Neuronal stem cell (in vitro differentiated cells): ENCODE measurements at regions not wholly inside any gene's neighbourhood (a gene's known extent, or its start where the extent isn't known, plus 50 kb on each side); places are given as distances from the start of the nearest gene placed in this dataset.
A peak's percentile ranks its signal among the peaks of the same experiment; 100 is the strongest.

Experiments used
- DNase-seq: peaks from one replicate; pipeline ENCODE4 v3.0.0-alpha.2; 2013; ENCODE audit warnings: low spot score
- H2AFZ ChIP-seq: one replicate; pipeline ENCODE4 v1.6.1; 2013; ENCODE audit warnings: mild to moderate bottlenecking, low read length, inconsistent platforms
- H2AK5ac ChIP-seq: 2 replicates; pipeline ENCODE4 v1.6.1; 2013; ENCODE audit warnings: low read depth, mild to moderate bottlenecking, inconsistent platforms, low read length, moderate library complexity, mixed read lengths
- H2BK120ac ChIP-seq: 2 replicates; pipeline ENCODE4 v1.6.1; 2013; ENCODE audit warnings: low read depth, mild to moderate bottlenecking, inconsistent platforms, low read length, moderate library complexity, mixed read lengths
- H2BK12ac ChIP-seq: one replicate; pipeline ENCODE4 v1.6.1; 2013; ENCODE audit warnings: low read length, inconsistent platforms
- H2BK15ac ChIP-seq: 2 replicates; pipeline ENCODE4 v1.6.1; 2013; ENCODE audit warnings: mild to moderate bottlenecking, low read length, inconsistent platforms, mixed read lengths
- H2BK5ac ChIP-seq: one replicate; pipeline ENCODE4 v1.6.1; 2013; ENCODE audit warnings: inconsistent platforms, mild to moderate bottlenecking, low read length, moderate library complexity
- H3K14ac ChIP-seq: one replicate; pipeline ENCODE4 v1.6.1; 2013; ENCODE audit warnings: low read length, inconsistent platforms
- H3K18ac ChIP-seq: 2 replicates; pipeline ENCODE4 v1.6.1; 2013; ENCODE audit warnings: low read length, inconsistent platforms
- H3K23ac ChIP-seq: 2 replicates; pipeline ENCODE4 v1.6.1; 2013; ENCODE audit warnings: low read depth, mild to moderate bottlenecking, mixed read lengths, low read length, inconsistent platforms; ENCODE audit not compliant: poor library complexity
- H3K27ac ChIP-seq: replicated peaks from 3 replicates; pipeline ENCODE4 v1.5.1; 2013; ENCODE audit warnings: low read length, inconsistent platforms
- H3K27me3 ChIP-seq, 3 experiments: 2 replicates each; pipeline ENCODE4 v1.6.1; 2013; ENCODE audit warnings: low read length in 3 of 3, mild to moderate bottlenecking in 2 of 3, inconsistent platforms in 1 of 3, low read depth in 1 of 3, mixed read lengths in 1 of 3, moderate library complexity in 1 of 3; ENCODE audit not compliant: control insufficient read depth in 3 of 3, insufficient read depth in 3 of 3
- H3K36me3 ChIP-seq, 2 donors: replicated peaks in 1 of 2; 2 replicates each; pipeline ENCODE4 v1.6.1; 2013; ENCODE audit warnings: low read length in 2 of 2; ENCODE audit not compliant: control insufficient read depth in 2 of 2, insufficient read depth in 2 of 2
- H3K4ac ChIP-seq: 2 replicates; pipeline ENCODE4 v1.6.1; 2013; ENCODE audit warnings: inconsistent platforms, mild to moderate bottlenecking, low read length, moderate library complexity
- H3K4me1 ChIP-seq, 2 donors: 1 replicate in 1 of 2; 2 replicates in 1 of 2; pipeline ENCODE4 v1.6.1; 2013; ENCODE audit warnings: low read length in 2 of 2, low read depth in 1 of 2; ENCODE audit not compliant: control insufficient read depth in 2 of 2, insufficient read depth in 1 of 2
- H3K4me2 ChIP-seq: one replicate; pipeline ENCODE4 v1.6.1; 2013; ENCODE audit warnings: mild to moderate bottlenecking, low read length, inconsistent platforms; ENCODE audit not compliant: insufficient read depth, poor library complexity, severe bottlenecking
- H3K4me3 ChIP-seq, 2 donors: 2 replicates each; pipeline ENCODE4 v1.5.1; 2013; ENCODE audit warnings: low read length in 2 of 2, mild to moderate bottlenecking in 2 of 2, inconsistent platforms in 1 of 2, moderate library complexity in 1 of 2
- H3K79me1 ChIP-seq: one replicate; pipeline ENCODE4 v1.6.1; 2013; ENCODE audit warnings: low read depth, mild to moderate bottlenecking, inconsistent platforms, low read length, moderate library complexity
- H3K9ac ChIP-seq: one replicate; pipeline ENCODE4 v1.6.1; 2013; ENCODE audit warnings: mild to moderate bottlenecking, low read depth, low read length, inconsistent platforms; ENCODE audit not compliant: poor library complexity
- H3K9me3 ChIP-seq, 2 donors: replicated peaks in 1 of 2; 2 replicates each; pipeline versions ENCODE3 to v1.6.1; 2013; ENCODE audit warnings: low read length in 2 of 2, mild to moderate bottlenecking in 2 of 2, inconsistent platforms in 1 of 2, low read depth in 1 of 2, mixed read lengths in 1 of 2, moderate library complexity in 1 of 2; ENCODE audit not compliant: control insufficient read depth in 2 of 2, insufficient read depth in 1 of 2
- H4K8ac ChIP-seq: one replicate; pipeline ENCODE4 v1.6.1; 2013; ENCODE audit warnings: low read depth, mild to moderate bottlenecking, inconsistent platforms, low read length, moderate library complexity
- H4K91ac ChIP-seq: one replicate; pipeline ENCODE4 v1.6.1; 2013; ENCODE audit warnings: low read length, low read depth, mild to moderate bottlenecking, inconsistent platforms; ENCODE audit not compliant: poor library complexity
- WGBS, 2 donors: extraction: QIAGEN DNeasy Blood & Tissue Kit; methylation state at CpG; one replicate each; pipeline ENCODE4 v1.1.7; 2013; ENCODE audit warnings: missing lambda C conversion rate in 2 of 2, mixed read lengths in 1 of 2; ENCODE audit not compliant: insufficient read length in 2 of 2, insufficient replicate concordance in 1 of 2; ENCODE audit errors: extremely low coverage in 2 of 2; 5-methylcytosine and 5-hydroxymethylcytosine counted together

DNA sequence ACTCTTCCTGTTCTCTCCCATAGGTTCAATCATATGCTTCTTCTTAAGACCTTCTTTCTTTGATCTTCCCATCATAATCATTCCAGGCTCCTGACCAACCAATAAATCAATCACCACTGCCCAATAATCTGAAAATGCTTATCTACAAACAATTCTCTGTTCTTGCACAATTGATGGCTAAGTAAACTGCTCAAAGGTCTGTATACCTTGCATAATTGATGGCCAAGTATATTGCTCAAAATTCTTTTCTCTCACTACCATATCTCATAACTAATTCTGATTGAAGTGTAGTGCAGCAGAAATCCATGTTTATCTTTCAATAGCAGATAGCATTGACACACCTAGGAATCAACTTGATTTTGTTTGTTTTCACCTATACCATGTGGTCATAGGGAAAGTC lies 83.4 kb upstream of the EPHA6 start:
- Histone ChIP-seq H4K8ac (no peak overlapping the region), H3K18ac (no peak overlapping the region), H2BK5ac (no peak overlapping the region), H3K27ac (no peak overlapping the region), H3K14ac (no peak overlapping the region), H2BK15ac (no peak overlapping the region), H2AK5ac (no peak overlapping the region), H3K4me1 (no peaks in the 10 kb centered on the region), H3K9ac (no peak overlapping the region), H4K91ac (no peak overlapping the region), H2BK12ac (no peak overlapping the region), H3K4ac (no peak overlapping the region), H3K4me3 (no peak overlapping the region), H2AFZ (no peak overlapping the region), H3K79me1 (no peaks in the 10 kb centered on the region), H3K27me3 (no peaks in the 10 kb centered on the region), H3K23ac (no peak overlapping the region), H2BK120ac (no peak overlapping the region), H3K9me3 (no peaks in the 10 kb centered on the region), H3K4me2 (no peak overlapping the region), H3K36me3 (no peaks in the 10 kb centered on the region)
- no peak for DNase-seq

- no peaks in the 10 kb centered on the region for H3K79me1 ChIP-seq
These were observed 80.0 kb upstream of the EPHA6 start for GRCh38 chr3:96734273-96735009.

DNA sequence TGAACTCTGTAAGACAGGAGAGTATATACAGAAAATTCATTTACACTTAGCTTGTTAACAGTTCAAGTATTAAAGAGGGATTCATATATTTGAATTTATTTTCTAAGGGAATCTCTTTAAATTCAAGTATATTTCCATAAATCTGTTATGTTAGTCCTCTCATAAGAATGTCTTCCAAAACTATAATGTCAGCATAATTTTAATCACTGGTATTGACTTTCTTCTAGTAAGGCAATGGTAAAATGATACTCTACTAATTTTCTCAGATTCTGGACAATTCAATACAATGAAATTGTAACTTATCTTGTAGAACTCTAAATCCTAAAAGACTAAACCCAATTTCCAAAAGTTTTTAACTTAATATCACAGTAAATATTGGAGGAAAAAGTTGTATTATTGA lies 66.3 kb upstream of the EPHA6 start:
- no peak overlapping the region for H2BK5ac ChIP-seq
- no peak overlapping the region for H3K9ac ChIP-seq
- no peak overlapping the region for H3K23ac ChIP-seq
- no peak overlapping the region for H2BK15ac ChIP-seq
- no peaks in the 10 kb centered on the region for H3K27me3 ChIP-seq
- DNase-seq = no peak
- H2AFZ ChIP-seq = no peak overlapping the region
- no peak overlapping the region for H3K4me2 ChIP-seq
- H3K4me1 ChIP-seq = no peaks in the 10 kb centered on the region
- H3K79me1 ChIP-seq = no peaks in the 10 kb centered on the region
- no peak overlapping the region for H4K8ac ChIP-seq
- no peak overlapping the region for H3K4ac ChIP-seq
- H2BK120ac ChIP-seq = no peak overlapping the region
- H2AK5ac ChIP-seq = no peak overlapping the region
- no peaks in the 10 kb centered on the region for H3K9me3 ChIP-seq
- no peaks in the 10 kb centered on the region for H3K36me3 ChIP-seq
- H3K18ac ChIP-seq = no peak overlapping the region
- H4K91ac ChIP-seq = no peak overlapping the region
- no peak overlapping the region for H3K27ac ChIP-seq
- H3K14ac ChIP-seq = no peak overlapping the region
- no peak overlapping the region for H3K4me3 ChIP-seq
- no peak overlapping the region for H2BK12ac ChIP-seq

More at GRCh38 chr3:96734273-96735009, 80.0 kb upstream of the EPHA6 start:
- no peak overlapping the region for H3K4ac ChIP-seq
- no peak overlapping the region for H3K4me2 ChIP-seq
- no peak overlapping the region for H2BK5ac ChIP-seq
- H2BK12ac ChIP-seq = no peak overlapping the region
- no peak overlapping the region for H2AK5ac ChIP-seq
- no peak overlapping the region for H2BK120ac ChIP-seq
- no peak overlapping the region for H2BK15ac ChIP-seq
- H3K14ac ChIP-seq = no peak overlapping the region
- no CpG with 5 or more reads among the region's 2 CpGs for WGBS, 2 donors
- H4K8ac ChIP-seq = no peak overlapping the region
- H3K27ac ChIP-seq = no peak overlapping the region
- H3K27me3 ChIP-seq = no peaks in the 10 kb centered on the region
- no peaks in the 10 kb centered on the region for H3K9me3 ChIP-seq
- H3K23ac ChIP-seq = no peak overlapping the region
- H4K91ac ChIP-seq = no peak overlapping the region
- no peak for DNase-seq
- H3K4me1 ChIP-seq = no peaks in the 10 kb centered on the region
- no peak overlapping the region for H3K9ac ChIP-seq
- no peak overlapping the region for H3K18ac ChIP-seq
- no peak overlapping the region for H3K4me3 ChIP-seq
- no peak overlapping the region for H2AFZ ChIP-seq
- H3K36me3 ChIP-seq = no peaks in the 10 kb centered on the region

- H3K27ac ChIP-seq = no peak overlapping the region
- H2BK12ac ChIP-seq = no peak overlapping the region
- H3K4me1 ChIP-seq = no peaks in the 10 kb centered on the region
- DNase-seq = no peak
- H2AFZ ChIP-seq = no peak overlapping the region
- peak overlapping the region; percentile 65 for H3K18ac ChIP-seq
- H2AK5ac ChIP-seq = no peak overlapping the region
- no peaks in the 10 kb centered on the region for H3K36me3 ChIP-seq
- H3K23ac ChIP-seq = no peak overlapping the region
- H4K91ac ChIP-seq = no peak overlapping the region
- no peak overlapping the region for H2BK120ac ChIP-seq
- no peak overlapping the region for H3K4ac ChIP-seq
- peak overlapping the region in 1 of 2 donors; percentile 67 for H3K4me3 ChIP-seq
- no peaks in the 10 kb centered on the region for H3K79me1 ChIP-seq
- no peak overlapping the region for H2BK15ac ChIP-seq
- no peak overlapping the region for H4K8ac ChIP-seq
- no peak overlapping the region for H3K4me2 ChIP-seq
- H3K9ac ChIP-seq = no peak overlapping the region
- no peak overlapping the region for H3K14ac ChIP-seq
- H2BK5ac ChIP-seq = no peak overlapping the region
- no peaks in the 10 kb centered on the region for H3K27me3 ChIP-seq
- H3K9me3 ChIP-seq = no peaks in the 10 kb centered on the region
- WGBS, 2 donors = no CpG with 5 or more reads among the region's 2 CpGs
These were observed 64.2 kb upstream of the EPHA6 start for GRCh38 chr3:96750094-96750767.
